ENCODE measurements at regions not wholly inside any gene's neighbourhood (a gene's known extent, or its start where the extent isn't known, plus 50 kb on each side); places are given as distances from the start of the nearest gene placed in this dataset.

GRCh38 chr13:80250213-80250810 lies 90.6 kb downstream of the SPRY2 start:
- intact Hi-C loops (cut with DNase I), result no loop called here
- H3K36me3 ChIP-seq, result no peaks in the 10 kb centered on the region

GRCh38 chr13:80249516-80250212 lies 91.3 kb downstream of the SPRY2 start:
- H3K36me3 ChIP-seq, result no peaks in the 10 kb centered on the region
- TF ChIP-seq CTCF (IDR thresholded peaks at IDR 0.05), result no peak
- no peak for TF ChIP-seq POLR2A (IDR thresholded peaks at IDR 0.05)
- H3K4me1 ChIP-seq, result no peaks in the 10 kb centered on the region
- no peaks in the 10 kb centered on the region for H3K9me3 ChIP-seq
- no peaks in the 10 kb centered on the region for H3K27me3 ChIP-seq
- H3K27ac ChIP-seq, result no peak overlapping the region
- no peak for ATAC-seq
- no peak overlapping the region for H3K4me3 ChIP-seq
- intact Hi-C loops (cut with DNase I), result no loop called here
- WGBS (ENCODE audit: insufficient coverage, low coverage, low lambda C conversion rate, missing lambda C conversion rate), result 40% methylated on average over 1 of the region's 1 CpG
- no peak for DNase-seq

More at GRCh38 chr13:80250213-80250810, 90.6 kb downstream of the SPRY2 start:
- H3K27me3 ChIP-seq, result no peaks in the 10 kb centered on the region
- WGBS (ENCODE audit: insufficient coverage, low coverage, low lambda C conversion rate, missing lambda C conversion rate), result 73% methylated on average over 7 of the region's 7 CpGs
- no peak overlapping the region for H3K4me3 ChIP-seq
- no peak overlapping the region for H3K27ac ChIP-seq
- ATAC-seq (no peak), DNase-seq (no peak)
- no peaks in the 10 kb centered on the region for H3K9me3 ChIP-seq
- TF ChIP-seq POLR2A (IDR thresholded peaks at IDR 0.05) (no peak), CTCF (IDR thresholded peaks at IDR 0.05) (no peak)
- no peaks in the 10 kb centered on the region for H3K4me1 ChIP-seq

GRCh38 chr13:80245162-80245733 lies 95.7 kb downstream of the SPRY2 start:
- DNase-seq (no peak), ATAC-seq (no peak)
- H3K4me1 ChIP-seq, result no peaks in the 10 kb centered on the region
- H3K4me3 ChIP-seq, result no peak overlapping the region
- 47% methylated on average over 4 of the region's 4 CpGs for WGBS (ENCODE audit: insufficient coverage, low coverage, low lambda C conversion rate, missing lambda C conversion rate)
- H3K36me3 ChIP-seq, result no peaks in the 10 kb centered on the region
- H3K9me3 ChIP-seq, result no peaks in the 10 kb centered on the region
- no peaks in the 10 kb centered on the region for H3K27me3 ChIP-seq
- no peak overlapping the region for H3K27ac ChIP-seq
- TF ChIP-seq POLR2A (IDR thresholded peaks at IDR 0.05) (no peak), CTCF (IDR thresholded peaks at IDR 0.05) (no peak)
- intact Hi-C loops (cut with DNase I), result no loop called here

- 67% methylated on average over 3 of the region's 3 CpGs for WGBS (ENCODE audit: insufficient coverage, low coverage, low lambda C conversion rate, missing lambda C conversion rate)
- DNase-seq, result no peak
- no peak for ATAC-seq
- TF ChIP-seq CTCF (IDR thresholded peaks at IDR 0.05) (no peak), POLR2A (IDR thresholded peaks at IDR 0.05) (no peak)
- H3K4me3 ChIP-seq, result no peak overlapping the region
- intact Hi-C loops (cut with DNase I), result no loop called here
- H3K4me1 ChIP-seq, result no peaks in the 10 kb centered on the region
- H3K27ac ChIP-seq, result no peak overlapping the region
- H3K27me3 ChIP-seq, result no peaks in the 10 kb centered on the region
- no peaks in the 10 kb centered on the region for H3K36me3 ChIP-seq
- no peaks in the 10 kb centered on the region for H3K9me3 ChIP-seq
Measured at GRCh38 chr13:80244574-80244973, 96.4 kb downstream of the SPRY2 start.
